ENCODE measurements at regions not wholly inside any gene's neighbourhood (a gene's known extent, or its start where the extent isn't known, plus 50 kb on each side); places are given as distances from the start of the nearest gene placed in this dataset.
A peak's percentile ranks its signal among the peaks of the same experiment; 100 is the strongest.

DNA sequence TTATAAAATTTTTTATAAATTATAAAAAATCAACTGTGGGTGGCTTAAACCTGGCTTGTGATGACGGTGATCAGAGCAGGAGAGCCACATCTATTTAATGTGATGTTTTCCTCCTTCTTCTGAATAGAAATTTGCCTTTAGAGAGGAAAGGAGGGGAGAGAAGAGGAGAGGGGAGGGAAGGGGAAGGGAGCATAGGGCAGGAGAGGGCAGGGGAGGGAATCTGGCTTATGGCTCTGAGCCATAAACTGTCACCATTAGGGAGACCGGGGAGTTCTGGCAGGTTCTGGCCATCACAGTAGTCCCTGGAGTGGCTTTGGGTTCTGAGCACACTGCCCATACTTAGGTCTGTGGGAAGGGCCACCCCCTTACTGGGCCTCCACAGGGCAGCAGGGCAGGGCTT is 167.8 kb downstream of the ENGASE start:
- DNase-seq, result no peak

DNA sequence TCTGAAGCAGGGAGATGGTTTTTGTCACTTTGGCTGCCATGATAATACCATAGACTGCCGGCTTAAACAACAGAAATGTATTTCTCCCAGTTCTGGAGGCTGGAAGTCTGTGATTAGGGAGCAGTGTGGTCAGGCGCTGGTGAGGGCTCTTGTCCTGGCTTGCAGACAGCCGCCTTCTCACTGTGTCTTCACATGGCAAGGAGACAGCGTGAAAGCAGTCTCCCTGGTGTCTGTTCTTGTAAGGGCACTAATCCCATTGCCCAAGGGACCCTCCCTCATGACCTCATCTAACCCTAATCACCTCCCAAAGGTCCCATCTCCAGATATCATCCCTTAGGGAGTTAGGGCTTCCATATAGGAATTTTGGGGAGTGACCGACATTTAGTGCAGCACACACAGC is 167.0 kb downstream of the ENGASE start:
- no peak for DNase-seq

DNA sequence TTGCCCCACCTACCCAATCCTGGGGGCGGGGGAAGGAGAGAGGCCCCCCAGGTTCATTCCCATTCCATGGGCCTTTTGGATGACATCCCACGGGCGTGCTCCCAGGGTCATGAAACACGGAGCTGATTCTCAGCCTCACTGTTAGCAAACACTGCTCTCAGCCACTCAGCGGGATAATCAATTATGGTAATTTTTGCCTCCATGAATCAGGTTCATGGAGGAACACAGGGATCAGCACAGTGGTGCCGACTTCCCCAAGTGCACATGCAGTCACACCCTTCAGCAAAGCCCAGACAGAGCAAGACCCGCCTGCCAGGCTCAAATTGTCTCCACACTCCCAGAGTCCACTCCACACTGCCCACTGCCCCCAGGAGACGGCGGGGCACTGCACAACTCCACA is 164.6 kb downstream of the ENGASE start:
- no peak for DNase-seq

DNA sequence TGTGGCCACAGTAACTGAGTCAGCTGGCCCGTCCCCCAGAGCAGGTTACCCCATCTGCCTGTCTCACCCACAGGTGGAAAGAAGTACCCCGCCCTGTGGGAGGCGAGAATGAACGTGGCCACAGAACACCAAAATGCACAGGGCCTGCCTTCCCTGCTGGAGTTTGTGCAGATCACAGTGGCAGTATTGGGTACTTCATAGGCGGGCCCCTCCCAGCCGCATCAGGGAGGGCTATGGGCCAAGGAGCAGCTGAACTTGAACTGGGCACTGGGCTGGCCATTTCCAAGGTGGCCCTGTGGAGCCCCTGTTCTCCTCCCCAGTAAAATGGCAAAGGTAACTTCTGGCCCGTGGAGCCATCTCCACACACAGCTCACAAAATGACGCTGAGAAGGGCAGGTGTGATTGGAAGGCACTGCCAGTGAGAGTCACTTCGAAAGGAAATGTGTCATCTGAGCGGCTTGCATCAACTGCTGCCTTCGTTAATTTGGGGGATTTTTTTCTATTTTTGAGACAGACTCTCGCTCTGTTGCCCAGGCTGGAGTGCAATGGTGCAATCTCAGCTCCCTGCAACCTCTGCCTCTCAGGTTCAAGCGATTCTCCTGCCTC is 162.9 kb downstream of the ENGASE start:
- no peak for DNase-seq

GRCh38 chr17:79235808-79236207 is 161.2 kb downstream of the ENGASE start:
- no peak for DNase-seq

GRCh38 chr17:79233916-79234551 is 159.4 kb downstream of the ENGASE start:
- no peak for DNase-seq

DNA sequence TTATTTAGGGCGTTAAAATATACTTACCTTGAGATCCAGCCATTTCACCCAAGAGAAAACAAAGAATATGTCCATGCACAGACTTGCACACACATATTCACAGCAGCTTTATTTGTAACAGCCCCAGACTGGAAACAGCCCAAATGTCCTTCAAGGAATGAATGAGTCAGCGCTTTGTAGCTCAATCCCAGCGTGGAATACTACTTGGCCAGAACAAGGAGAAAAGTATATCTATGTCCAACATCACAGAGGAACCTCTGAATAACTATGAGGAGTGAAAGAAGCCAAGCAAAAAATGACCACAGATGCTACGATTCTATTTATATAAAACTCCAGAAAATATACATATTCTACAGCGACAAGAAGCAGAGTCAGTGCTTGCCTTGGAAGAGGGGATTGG is 158.3 kb downstream of the ENGASE start:
- DNase-seq, result no peak

GRCh38 chr17:79231766-79232287 is 157.2 kb downstream of the ENGASE start:
- no peak for DNase-seq

DNA sequence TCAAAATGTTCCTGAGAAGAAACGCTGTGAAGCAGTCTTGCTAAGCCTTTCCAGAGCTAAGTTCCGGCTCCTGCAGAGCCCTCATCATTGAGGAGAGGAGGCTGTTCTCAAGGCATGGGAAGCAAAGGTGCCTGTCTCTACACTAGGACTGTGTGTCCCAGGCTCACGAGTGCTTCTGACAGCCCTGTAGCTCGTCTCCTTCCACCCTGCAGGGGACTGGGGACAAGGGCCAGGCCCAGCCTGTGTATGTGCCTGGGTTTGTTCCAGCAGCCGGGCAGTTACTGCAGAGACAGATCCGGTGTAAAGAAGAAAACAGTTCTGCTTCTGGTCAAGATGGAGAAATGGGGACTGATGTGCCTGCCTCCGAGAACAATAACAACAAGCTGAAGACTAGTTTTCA is 156.0 kb downstream of the ENGASE start:
- no peak for DNase-seq

DNA sequence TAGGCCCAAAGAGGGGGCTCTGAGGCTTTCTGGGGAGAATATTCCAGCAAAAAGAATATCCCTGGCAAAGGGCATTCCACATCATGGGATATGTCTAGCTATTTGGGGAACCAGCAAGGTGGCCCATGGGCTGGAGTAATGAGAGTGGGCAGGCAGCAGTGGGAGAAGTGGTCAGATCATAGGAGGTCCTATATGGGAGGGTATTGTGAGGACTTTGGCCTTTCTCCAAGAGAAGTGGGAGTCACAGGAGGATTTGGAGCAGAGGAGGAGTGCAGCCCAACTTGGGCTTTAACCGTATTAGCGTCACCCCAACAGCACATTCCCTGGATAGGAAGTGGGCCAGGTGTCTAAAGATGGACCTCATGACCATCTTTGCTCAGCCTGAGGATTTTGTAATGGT is 151.4 kb downstream of the ENGASE start:
- DNase-seq, result no peak

- DNase-seq, result no peak
Observed at GRCh38 chr17:79224903-79225302, 150.3 kb downstream of the ENGASE start.

GRCh38 chr17:79224476-79224875 is 149.9 kb downstream of the ENGASE start:
- DNase-seq, result no peak

- no peak for DNase-seq
Observed at GRCh38 chr17:79223953-79224352, 149.3 kb downstream of the ENGASE start.

- DNase-seq, result no peak
Observed at GRCh38 chr17:79223471-79223870, 148.8 kb downstream of the ENGASE start.

- no peak for DNase-seq
Observed at GRCh38 chr17:79221597-79221996, 147.0 kb downstream of the ENGASE start.

DNA sequence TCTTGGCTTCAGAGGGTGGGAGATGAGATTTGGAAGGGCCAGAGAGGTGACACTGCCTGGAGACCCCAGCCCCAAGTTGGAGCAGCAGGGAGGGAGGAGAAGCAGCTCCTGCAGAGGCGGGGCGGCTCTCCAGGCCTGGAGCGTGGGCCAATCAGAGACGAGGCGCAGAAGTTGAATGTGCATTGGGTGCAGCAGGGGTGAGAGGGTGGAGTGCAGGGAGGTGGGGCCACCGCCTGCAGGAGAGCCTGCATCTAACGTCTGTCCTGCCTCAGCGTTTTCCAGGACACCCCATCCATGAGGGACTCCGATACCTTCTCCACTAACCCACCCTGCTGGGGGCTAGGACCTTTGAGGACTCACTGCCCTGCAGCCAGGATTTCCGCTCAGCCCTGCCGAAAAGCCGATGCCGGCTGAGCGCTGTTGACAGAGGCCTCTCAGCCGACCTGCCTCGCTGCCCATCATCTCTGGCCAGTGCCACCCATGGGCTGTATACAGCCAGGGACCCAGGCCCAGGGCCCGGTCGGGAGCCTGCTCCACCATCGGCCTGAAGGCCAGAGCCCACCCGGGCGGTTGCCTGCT is 146.2 kb downstream of the ENGASE start:
- DNase-seq, result peak; percentile 8

DNA sequence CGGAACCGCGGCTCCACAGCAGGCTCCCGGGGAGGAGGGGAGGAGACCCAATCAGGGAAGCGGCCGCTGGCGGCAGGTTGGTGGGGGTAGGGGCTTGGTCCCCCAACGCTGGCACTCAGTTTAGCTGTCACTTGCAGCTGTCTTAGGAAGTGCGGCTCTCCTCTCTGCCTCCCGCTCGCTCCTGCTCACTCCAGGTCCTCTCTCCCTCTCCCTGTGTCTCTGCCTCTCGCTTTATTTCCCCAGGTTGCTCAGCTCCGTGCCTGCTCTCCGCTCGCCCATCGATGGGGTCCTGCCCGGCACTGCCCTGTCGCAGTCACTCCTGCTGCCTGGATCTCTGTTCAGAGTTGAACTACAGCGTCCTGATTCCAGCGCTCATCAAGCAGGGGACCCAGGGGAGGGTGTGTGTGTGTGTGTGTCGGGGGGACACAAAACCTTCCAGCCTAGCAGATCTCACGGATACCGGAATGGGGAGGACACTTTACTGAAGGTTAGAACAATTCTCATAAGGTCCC is 145.6 kb downstream of the ENGASE start:
- DNase-seq, result no peak

- DNase-seq, result no peak
Observed at GRCh38 chr17:79219208-79219935, 144.7 kb downstream of the ENGASE start.

- no peak for DNase-seq
Observed at GRCh38 chr17:79218825-79219200, 144.2 kb downstream of the ENGASE start.

DNA sequence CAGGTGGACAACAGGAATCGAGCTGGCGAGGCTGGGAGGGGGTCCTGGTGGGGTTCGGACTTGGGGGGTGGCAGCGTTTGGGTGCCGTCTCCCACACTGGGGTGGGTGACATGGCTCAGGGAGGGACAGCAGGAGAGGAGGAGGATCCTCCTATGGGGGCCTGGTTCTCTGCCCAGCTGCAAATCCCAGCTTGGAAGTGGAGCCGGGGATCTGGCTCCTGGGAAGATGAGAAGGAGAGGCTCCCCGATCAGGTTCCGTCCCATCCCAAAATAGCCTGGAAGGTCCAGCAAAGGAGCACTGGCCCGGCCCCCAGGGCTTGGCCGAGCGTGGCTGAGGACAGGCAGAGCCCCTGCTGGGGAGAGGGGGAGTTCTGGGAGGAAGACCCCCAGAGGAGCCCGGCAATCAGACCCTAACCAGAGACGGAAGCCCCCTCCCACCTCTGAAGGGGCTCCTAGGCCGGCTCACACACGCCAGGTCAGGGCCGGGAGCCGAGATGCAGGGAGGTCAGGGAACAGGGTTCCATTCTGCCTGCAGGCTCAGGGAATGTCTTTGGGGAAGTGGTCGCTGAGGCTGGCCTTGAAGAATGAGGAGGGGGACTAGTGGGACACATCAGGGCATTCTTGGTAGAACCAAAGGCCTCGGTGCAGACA is 143.7 kb downstream of the ENGASE start:
- no peak for DNase-seq

DNA sequence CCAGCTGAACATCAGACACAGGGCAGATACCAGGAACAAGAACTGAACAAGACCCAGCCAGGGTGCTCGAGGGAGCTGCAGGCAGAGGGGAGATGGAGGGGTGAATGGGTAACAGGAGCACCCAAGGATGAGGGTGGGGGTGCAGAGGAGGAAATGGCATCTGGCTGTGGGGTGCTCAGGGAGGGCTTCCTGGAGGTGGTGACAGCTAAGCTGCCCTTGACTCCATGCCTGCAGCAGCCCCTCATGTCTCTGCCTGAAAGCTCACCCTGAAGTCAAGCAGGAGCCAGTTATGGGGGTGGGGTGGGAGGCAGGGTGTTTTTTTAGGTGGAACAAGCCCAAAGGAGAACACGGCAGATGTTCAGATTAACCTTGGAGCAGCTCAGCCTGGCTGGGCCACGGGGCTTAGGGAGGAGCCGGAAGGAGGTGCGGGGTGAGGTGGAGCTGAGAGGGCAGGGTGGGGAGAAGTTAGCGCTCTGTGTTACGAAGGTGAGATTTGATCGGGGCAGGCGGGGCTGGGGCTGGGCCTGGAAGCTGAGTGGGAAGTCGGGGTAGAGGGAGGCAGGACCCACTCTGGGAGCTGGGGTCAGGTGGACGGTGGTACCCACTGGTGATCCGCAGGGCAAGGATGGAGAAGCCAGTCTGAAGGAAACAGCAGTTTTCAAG is 143.0 kb downstream of the ENGASE start:
- DNase-seq, result no peak

GRCh38 chr17:79216826-79217225 is 142.2 kb downstream of the ENGASE start:
- DNase-seq, result no peak

DNA sequence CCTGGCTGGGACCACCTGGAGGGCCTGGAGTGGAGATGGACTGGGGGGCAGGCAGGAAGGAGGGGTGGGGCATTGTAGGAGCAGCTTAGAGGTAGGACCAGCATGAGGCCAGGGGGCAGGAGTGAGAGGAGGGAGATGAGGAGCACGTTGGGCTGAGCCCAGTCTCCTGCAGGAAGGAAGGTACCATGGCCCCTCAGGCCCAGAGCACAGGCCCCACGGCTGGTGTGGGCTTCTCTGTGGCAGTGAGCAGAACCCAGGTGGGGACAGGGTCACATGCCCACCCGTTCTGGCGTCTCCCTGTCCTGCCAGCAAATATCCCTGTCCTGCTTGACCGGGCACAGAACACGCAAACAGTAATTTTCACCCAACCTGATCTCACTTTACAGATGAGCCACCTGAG is 141.8 kb downstream of the ENGASE start:
- no peak for DNase-seq
